ENCODE measurements at regions not wholly inside any gene's neighbourhood (a gene's known extent, or its start where the extent isn't known, plus 50 kb on each side); places are given as distances from the start of the nearest gene placed in this dataset.

GRCh38 chr6:4356899-4357659 is 221.7 kb upstream of the ECI2 start:
- FAIRE-seq (no peak), DNase-seq (ENCODE audit: insufficient read length, low spot score) (no peak)
- no peak for TF ChIP-seq POLR2A (IDR thresholded peaks at IDR 0.05; ENCODE audit: low read depth, low read length)
- TF ChIP-seq SPI1 (IDR thresholded peaks at IDR 0.05; ENCODE audit: low read depth, low read length), result no peak
- no peak for TF ChIP-seq POLR2AphosphoS5 (IDR thresholded peaks at IDR 0.05; ENCODE audit: low read depth, low read length)
- no peak for TF ChIP-seq TAF1 (IDR thresholded peaks at IDR 0.05; ENCODE audit: low read depth, low read length)
- TF ChIP-seq PAX5 (IDR thresholded peaks at IDR 0.05; ENCODE audit: insufficient read depth, low read length, severe bottlenecking), result no peak
- no peak for TF ChIP-seq POU2F2 (IDR thresholded peaks at IDR 0.05; ENCODE audit: low read depth, low read length)

GRCh38 chr6:4355241-4355640 is 219.9 kb upstream of the ECI2 start:
- DNase-seq (ENCODE audit: insufficient read length, low spot score) (no peak), FAIRE-seq (no peak)
- TF ChIP-seq POLR2A (IDR thresholded peaks at IDR 0.05; ENCODE audit: low read depth, low read length) (no peak), TAF1 (IDR thresholded peaks at IDR 0.05; ENCODE audit: low read depth, low read length) (no peak), POLR2AphosphoS5 (IDR thresholded peaks at IDR 0.05; ENCODE audit: low read depth, low read length) (no peak)

GRCh38 chr6:4354181-4354580 is 218.8 kb upstream of the ECI2 start:
- DNase-seq (ENCODE audit: insufficient read length, low spot score), result no peak
- TF ChIP-seq POLR2A (IDR thresholded peaks at IDR 0.05; ENCODE audit: low read depth, low read length) (no peak), TAF1 (IDR thresholded peaks at IDR 0.05; ENCODE audit: low read depth, low read length) (no peak), POLR2AphosphoS5 (IDR thresholded peaks at IDR 0.05; ENCODE audit: low read depth, low read length) (no peak), SPI1 (IDR thresholded peaks at IDR 0.05; ENCODE audit: low read depth, low read length) (no peak), POU2F2 (IDR thresholded peaks at IDR 0.05; ENCODE audit: low read depth, low read length) (no peak), PAX5 (IDR thresholded peaks at IDR 0.05; ENCODE audit: insufficient read depth, low read length, severe bottlenecking) (no peak)
- no peak for FAIRE-seq

GRCh38 chr6:4352731-4353130 is 217.4 kb upstream of the ECI2 start:
- FAIRE-seq, result no peak
- TF ChIP-seq POLR2AphosphoS5 (IDR thresholded peaks at IDR 0.05; ENCODE audit: low read depth, low read length), result no peak
- TF ChIP-seq POLR2A (IDR thresholded peaks at IDR 0.05; ENCODE audit: low read depth, low read length), result no peak
- TF ChIP-seq SPI1 (IDR thresholded peaks at IDR 0.05; ENCODE audit: low read depth, low read length), result no peak

GRCh38 chr6:4352322-4352669 is 216.9 kb upstream of the ECI2 start:
- TF ChIP-seq POU2F2 (IDR thresholded peaks at IDR 0.05; ENCODE audit: low read depth, low read length) (no peak), POLR2A (IDR thresholded peaks at IDR 0.05; ENCODE audit: low read depth, low read length) (no peak), SPI1 (IDR thresholded peaks at IDR 0.05; ENCODE audit: low read depth, low read length) (no peak), PAX5 (IDR thresholded peaks at IDR 0.05; ENCODE audit: insufficient read depth, low read length, severe bottlenecking) (no peak), POLR2AphosphoS5 (IDR thresholded peaks at IDR 0.05; ENCODE audit: low read depth, low read length) (no peak), TAF1 (IDR thresholded peaks at IDR 0.05; ENCODE audit: low read depth, low read length) (no peak)
- FAIRE-seq, result no peak

More at GRCh38 chr6:4352731-4353130, 217.4 kb upstream of the ECI2 start:
- no peak for DNase-seq (ENCODE audit: insufficient read length, low spot score)

GRCh38 chr6:4351520-4352321 is 216.3 kb upstream of the ECI2 start:
- no peak for FAIRE-seq
- TF ChIP-seq PAX5 (IDR thresholded peaks at IDR 0.05; ENCODE audit: insufficient read depth, low read length, severe bottlenecking), result no peak
- TF ChIP-seq POU2F2 (IDR thresholded peaks at IDR 0.05; ENCODE audit: low read depth, low read length), result no peak
- no peak for TF ChIP-seq POLR2A (IDR thresholded peaks at IDR 0.05; ENCODE audit: low read depth, low read length)
- TF ChIP-seq TAF1 (IDR thresholded peaks at IDR 0.05; ENCODE audit: low read depth, low read length), result no peak
- no peak for TF ChIP-seq POLR2AphosphoS5 (IDR thresholded peaks at IDR 0.05; ENCODE audit: low read depth, low read length)
- TF ChIP-seq SPI1 (IDR thresholded peaks at IDR 0.05; ENCODE audit: low read depth, low read length), result no peak

More at GRCh38 chr6:4352322-4352669, 216.9 kb upstream of the ECI2 start:
- no peak for DNase-seq (ENCODE audit: insufficient read length, low spot score)

GRCh38 chr6:4350567-4351519 is 215.5 kb upstream of the ECI2 start:
- FAIRE-seq (no peak), DNase-seq (ENCODE audit: insufficient read length, low spot score) (no peak)
- TF ChIP-seq SPI1 (IDR thresholded peaks at IDR 0.05; ENCODE audit: low read depth, low read length) (no peak), POLR2AphosphoS5 (IDR thresholded peaks at IDR 0.05; ENCODE audit: low read depth, low read length) (no peak), TAF1 (IDR thresholded peaks at IDR 0.05; ENCODE audit: low read depth, low read length) (no peak), POU2F2 (IDR thresholded peaks at IDR 0.05; ENCODE audit: low read depth, low read length) (no peak), PAX5 (IDR thresholded peaks at IDR 0.05; ENCODE audit: insufficient read depth, low read length, severe bottlenecking) (no peak), POLR2A (IDR thresholded peaks at IDR 0.05; ENCODE audit: low read depth, low read length) (no peak)

More at GRCh38 chr6:4351520-4352321, 216.3 kb upstream of the ECI2 start:
- DNase-seq (ENCODE audit: insufficient read length, low spot score), result no peak

GRCh38 chr6:4349931-4350330 is 214.6 kb upstream of the ECI2 start:
- DNase-seq (ENCODE audit: insufficient read length, low spot score) (no peak), FAIRE-seq (no peak)
- TF ChIP-seq TAF1 (IDR thresholded peaks at IDR 0.05; ENCODE audit: low read depth, low read length), result no peak
- no peak for TF ChIP-seq POLR2A (IDR thresholded peaks at IDR 0.05; ENCODE audit: low read depth, low read length)
- no peak for TF ChIP-seq SPI1 (IDR thresholded peaks at IDR 0.05; ENCODE audit: low read depth, low read length)
- no peak for TF ChIP-seq PAX5 (IDR thresholded peaks at IDR 0.05; ENCODE audit: insufficient read depth, low read length, severe bottlenecking)
- TF ChIP-seq POU2F2 (IDR thresholded peaks at IDR 0.05; ENCODE audit: low read depth, low read length), result no peak
- no peak for TF ChIP-seq POLR2AphosphoS5 (IDR thresholded peaks at IDR 0.05; ENCODE audit: low read depth, low read length)

- no peak for DNase-seq (ENCODE audit: insufficient read length, low spot score)
- no peak for FAIRE-seq
- TF ChIP-seq TAF1 (IDR thresholded peaks at IDR 0.05; ENCODE audit: low read depth, low read length), result no peak
- TF ChIP-seq POLR2A (IDR thresholded peaks at IDR 0.05; ENCODE audit: low read depth, low read length), result no peak
- TF ChIP-seq POU2F2 (IDR thresholded peaks at IDR 0.05; ENCODE audit: low read depth, low read length), result no peak
- no peak for TF ChIP-seq POLR2AphosphoS5 (IDR thresholded peaks at IDR 0.05; ENCODE audit: low read depth, low read length)
- TF ChIP-seq SPI1 (IDR thresholded peaks at IDR 0.05; ENCODE audit: low read depth, low read length), result no peak
- TF ChIP-seq PAX5 (IDR thresholded peaks at IDR 0.05; ENCODE audit: insufficient read depth, low read length, severe bottlenecking), result no peak
These were observed 213.9 kb upstream of the ECI2 start for GRCh38 chr6:4349323-4349722.

Measured in GM12891 (cell line).